B cell (primary cell): ENCODE measurements at regions not wholly inside any gene's neighbourhood (a gene's known extent, or its start where the extent isn't known, plus 50 kb on each side); places are given as distances from the start of the nearest gene placed in this dataset.

Experiments
- ATAC-seq: fragments of 200-7000 bp; cut with Tn5 transposase; one replicate; pipeline ENCODE4 v1.10.0; 2021; ENCODE audit warnings: low read depth, mild to moderate bottlenecking, moderate number of reproducible peaks, moderate library complexity
- CTCF ChIA-PET: fragments of 350-600 bp; sonication (Branson Sonifier 250); formaldehyde crosslinking; loops from one replicate; lab custom pipeline; 2021; ENCODE audit warnings: antibody characterized with exemption, inconsistent platforms; lab: Charles Lee
- POLR2A ChIA-PET: fragments of 350-600 bp; sonication (Branson Sonifier 250); formaldehyde crosslinking; loops from one replicate; lab custom pipeline; 2021; ENCODE audit warnings: antibody characterized with exemption; lab: Charles Lee
- DNase-seq: peaks from one replicate; pipeline ENCODE4 v3.0.0; 2013
- H2AFZ ChIP-seq: 2 replicates; pipeline ENCODE4 v1.6.1; 2012; ENCODE audit warnings: mild to moderate bottlenecking, low read depth, low read length; ENCODE audit not compliant: insufficient read depth, poor library complexity, severe bottlenecking
- H3K27ac ChIP-seq, 2 donors: 1 replicate in 1 of 2; 2 replicates in 1 of 2; pipeline ENCODE4 v1.5.1; 2012 to 2013; ENCODE audit warnings: low read length in 2 of 2, mild to moderate bottlenecking in 2 of 2, moderate library complexity in 1 of 2
- H3K27me3 ChIP-seq, 4 experiments: fragments of 200-600 bp in 1 of 4; sonication (generic) in 1 of 4; replicated peaks in 1 of 4; 1 replicate in 2 of 4; 2 replicates in 2 of 4; pipeline versions ENCODE4 v1.6.1 to v1.7.0; 2013 to 2016; ENCODE audit warnings: low read length in 3 of 4, mild to moderate bottlenecking in 2 of 4, mixed read lengths in 1 of 4, moderate library complexity in 1 of 4; ENCODE audit not compliant: insufficient read depth in 4 of 4, control insufficient read depth in 3 of 4; ENCODE audit errors: control extremely low read depth in 1 of 4
- H3K36me3 ChIP-seq, 2 experiments: replicated peaks in 1 of 2; 1 replicate in 1 of 2; 2 replicates in 1 of 2; pipeline versions ENCODE4 v1.6.1 to v1.7.1; 2013; ENCODE audit warnings: low read length in 1 of 2; ENCODE audit not compliant: insufficient read depth in 2 of 2, control insufficient read depth in 1 of 2; ENCODE audit errors: control extremely low read depth in 1 of 2, extremely low read depth in 1 of 2
- H3K4me1 ChIP-seq, 2 donors: fragments of 200-600 bp in 1 of 2; sonication (generic) in 1 of 2; 1 replicate in 1 of 2; 2 replicates in 1 of 2; pipeline versions ENCODE4 v1.5.1 to v1.6.1; 2013 to 2017; ENCODE audit warnings: low read length in 2 of 2; ENCODE audit not compliant: control insufficient read depth in 2 of 2, insufficient read depth in 2 of 2
- H3K4me2 ChIP-seq: replicated peaks from 2 replicates; pipeline ENCODE3; 2012; ENCODE audit warnings: mild to moderate bottlenecking, low read depth, low read length; ENCODE audit not compliant: poor library complexity, severe bottlenecking
- H3K4me3 ChIP-seq, 5 experiments: fragments of 200-600 bp in 1 of 5; sonication (generic) in 1 of 5; 1 replicate in 3 of 5; 2 replicates in 2 of 5; pipeline versions ENCODE4 v1.5.1 to v1.7.0; 2011 to 2016; ENCODE audit warnings: low read length in 4 of 5, mild to moderate bottlenecking in 4 of 5, low read depth in 2 of 5, control low read depth in 1 of 5, moderate library complexity in 1 of 5; ENCODE audit not compliant: insufficient read depth in 1 of 5; ENCODE audit errors: control extremely low read depth in 1 of 5, extremely low read depth in 1 of 5
- H3K79me2 ChIP-seq: fragments of 200-600 bp; sonication (generic); one replicate; pipeline ENCODE4 v1.6.0; 2016; ENCODE audit warnings: low read length; ENCODE audit not compliant: control insufficient read depth, insufficient read depth
- H3K9ac ChIP-seq: fragments of 200-600 bp; sonication (generic); 2 replicates; pipeline ENCODE4 v1.6.1; 2017; ENCODE audit warnings: mild to moderate bottlenecking, low read length, moderate library complexity
- H3K9me3 ChIP-seq, 3 donors: one replicate each; pipeline versions ENCODE4 v1.6.1 to v1.7.1; 2013; ENCODE audit warnings: low read length in 2 of 3; ENCODE audit not compliant: control insufficient read depth in 2 of 3, insufficient read depth in 1 of 3; ENCODE audit errors: control extremely low read depth in 1 of 3
- H4K20me1 ChIP-seq: 2 replicates; pipeline ENCODE4 v1.6.0; 2012; ENCODE audit warnings: mild to moderate bottlenecking, low read length; ENCODE audit not compliant: insufficient read depth, control insufficient read depth, poor library complexity, severe bottlenecking
- H3K27ac Mint-ChIP-seq: one replicate; pipeline ENCODE4 v1.8.0; 2021; ENCODE audit warnings: mixed read lengths
- H3K27me3 Mint-ChIP-seq: one replicate; pipeline ENCODE4 v1.8.0; 2021; ENCODE audit warnings: mixed read lengths
- H3K4me1 Mint-ChIP-seq: one replicate; pipeline ENCODE4 v1.8.0; 2021; ENCODE audit warnings: mixed read lengths
- H3K4me3 Mint-ChIP-seq: one replicate; pipeline ENCODE4 v1.8.0; 2021; ENCODE audit warnings: mixed read lengths
- H3K9me3 Mint-ChIP-seq: one replicate; pipeline ENCODE4 v1.8.0; 2022; ENCODE audit warnings: mixed read lengths; ENCODE audit not compliant: insufficient read depth
- CTCF ChIP-seq: fragments of 200-600 bp; IDR thresholded peaks from one replicate; pipeline ENCODE4 v1.8.0; 2022; ENCODE audit warnings: antibody characterized with exemption, mild to moderate bottlenecking
- EZH2 ChIP-seq: IDR thresholded peaks from 2 replicates; pipeline ENCODE4 v1.6.1; 2012; ENCODE audit warnings: borderline replicate concordance, low read depth, mild to moderate bottlenecking, moderate library complexity, low read length; ENCODE audit not compliant: insufficient read depth, poor library complexity, severe bottlenecking
- WGBS: methylation state at CpG from one replicate; pipeline ENCODE4 v1.1.5; 2013; ENCODE audit warnings: missing lambda C conversion rate; ENCODE audit not compliant: insufficient coverage; 5-methylcytosine and 5-hydroxymethylcytosine counted together
- intact Hi-C: fragments of 100-400 bp; cut with micrococcal nuclease; formaldehyde crosslinking; loops from one replicate; pipeline ENCODE4 v1.10.0; 2022

GRCh38 chr2:43158259-43158880, 68.0 kb downstream of the ZFP36L2 start:
- ATAC-seq, result peak; percentile 7
- Mint-ChIP-seq H3K9me3 (no peaks in the 10 kb centered on the region), H3K27me3 (no peaks in the 10 kb centered on the region), H3K4me3 (peak overlapping the region; percentile 81), H3K4me1 (peaks cover 57% of the 10 kb centered on the region), H3K27ac (peak overlapping the region; percentile 97)
- ChIA-PET POLR2A (interaction anchor here (0.9 to 1.3 kb wide), 5 partner anchors 10 to 69 kb away, joined by 3 to 10 read pairs (median 4); partner anchors contain the start of gene ZFP36L2), CTCF (no interaction called here)
- intact Hi-C loops, result loop anchor here (10.0 kb wide), 1 partner anchor 1054 kb away; no protein-coding TSS in a partner anchor
- TF ChIP-seq EZH2 (no peak), CTCF (no peak)
- peak overlapping the region; percentile 71 for H2AFZ ChIP-seq
- peak overlapping the region in 1 of 5 experiments; percentile 14 for H3K4me3 ChIP-seq
- no peaks in the 10 kb centered on the region for H4K20me1 ChIP-seq
- H3K4me2 ChIP-seq, result peak overlapping the region; percentile 64
- peak overlapping the region; percentile 22 for H3K9ac ChIP-seq
- no peaks in the 10 kb centered on the region for H3K27me3 ChIP-seq
- H3K36me3 ChIP-seq, result no peaks in the 10 kb centered on the region
- DNase-seq, result no peak
- peaks cover 27 to 51% of the 10 kb centered on the region in 2 donors for H3K4me1 ChIP-seq
- peak overlapping the region; percentile 80 to 84 for H3K27ac ChIP-seq
- 42% methylated on average over 8 of the region's 11 CpGs for WGBS
- H3K79me2 ChIP-seq, result no peaks in the 10 kb centered on the region
- no peaks in the 10 kb centered on the region for H3K9me3 ChIP-seq
